ENCODE measurements at regions not wholly inside any gene's neighbourhood (a gene's known extent, or its start where the extent isn't known, plus 50 kb on each side); places are given as distances from the start of the nearest gene placed in this dataset.

DNA sequence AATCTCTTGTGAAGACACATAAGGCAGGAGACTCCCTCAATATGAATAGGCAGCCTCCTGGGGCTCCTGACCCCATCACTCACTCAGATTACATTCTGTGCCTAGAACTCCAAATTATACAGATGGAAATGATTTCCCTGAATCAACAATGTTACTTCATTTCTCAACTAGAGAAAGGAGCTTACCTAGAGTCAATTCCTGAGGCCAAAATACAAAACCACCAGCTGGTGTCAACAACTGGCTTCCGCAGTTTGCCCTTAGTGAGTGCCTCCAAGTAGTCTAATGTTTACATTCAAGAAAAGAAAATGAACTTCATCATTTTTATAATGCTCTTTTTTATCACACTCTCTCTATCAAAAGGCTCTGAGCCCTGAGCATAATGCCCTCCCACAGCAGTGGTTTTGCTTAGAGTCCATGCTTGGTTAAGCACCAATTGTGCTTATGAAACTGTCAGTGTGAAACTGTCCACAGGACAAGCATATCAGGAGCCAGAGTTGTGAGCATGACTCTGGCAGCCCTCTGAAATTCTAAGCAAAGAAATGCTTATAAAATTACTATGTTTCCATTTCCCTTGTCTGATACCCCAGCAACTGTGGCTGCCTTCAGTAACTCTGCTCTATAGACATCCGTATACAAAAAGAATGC lies 305.7 kb upstream of the PKDCC start:
- H3K4me3 ChIP-seq (replicated peaks in 1 of 2; ENCODE audit: low read depth in 2 of 2, low read length in 2 of 2): no peak overlapping the region
- TF ChIP-seq, protein P1, sequence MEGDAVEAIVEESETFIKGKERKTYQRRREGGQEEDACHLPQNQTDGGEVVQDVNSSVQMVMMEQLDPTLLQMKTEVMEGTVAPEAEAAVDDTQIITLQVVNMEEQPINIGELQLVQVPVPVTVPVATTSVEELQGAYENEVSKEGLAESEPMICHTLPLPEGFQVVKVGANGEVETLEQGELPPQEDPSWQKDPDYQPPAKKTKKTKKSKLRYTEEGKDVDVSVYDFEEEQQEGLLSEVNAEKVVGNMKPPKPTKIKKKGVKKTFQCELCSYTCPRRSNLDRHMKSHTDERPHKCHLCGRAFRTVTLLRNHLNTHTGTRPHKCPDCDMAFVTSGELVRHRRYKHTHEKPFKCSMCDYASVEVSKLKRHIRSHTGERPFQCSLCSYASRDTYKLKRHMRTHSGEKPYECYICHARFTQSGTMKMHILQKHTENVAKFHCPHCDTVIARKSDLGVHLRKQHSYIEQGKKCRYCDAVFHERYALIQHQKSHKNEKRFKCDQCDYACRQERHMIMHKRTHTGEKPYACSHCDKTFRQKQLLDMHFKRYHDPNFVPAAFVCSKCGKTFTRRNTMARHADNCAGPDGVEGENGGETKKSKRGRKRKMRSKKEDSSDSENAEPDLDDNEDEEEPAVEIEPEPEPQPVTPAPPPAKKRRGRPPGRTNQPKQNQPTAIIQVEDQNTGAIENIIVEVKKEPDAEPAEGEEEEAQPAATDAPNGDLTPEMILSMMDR (IDR thresholded peaks at IDR 0.05; ENCODE audit: low read depth, low read length): no peak
- DNase-seq (ENCODE audit: low read depth in 2 of 2): no peak

DNA sequence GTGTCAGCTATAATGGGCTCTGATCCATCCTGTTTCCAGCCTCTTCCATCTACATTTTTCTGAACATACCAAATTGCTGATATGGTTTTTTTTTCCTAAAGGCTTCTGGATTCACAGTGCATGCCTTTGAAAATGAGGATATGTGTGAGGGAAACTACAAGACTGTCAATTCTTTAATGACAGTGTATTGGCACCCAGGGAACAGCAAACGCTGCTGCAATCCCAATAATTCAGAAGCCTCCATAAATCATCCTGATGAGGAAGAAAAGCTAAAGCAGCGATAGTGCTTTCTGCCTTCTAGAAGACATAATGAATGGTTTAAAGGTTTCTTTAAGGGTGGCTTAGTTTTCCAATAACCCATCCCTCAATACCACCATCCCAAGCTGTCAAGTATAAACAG lies 304.5 kb upstream of the PKDCC start:
- TF ChIP-seq, protein P1 (IDR thresholded peaks at IDR 0.05; ENCODE audit: low read depth, low read length): no peak
- no peak overlapping the region for H3K4me3 ChIP-seq (replicated peaks in 1 of 2; ENCODE audit: low read depth in 2 of 2, low read length in 2 of 2)
- DNase-seq (ENCODE audit: low read depth in 2 of 2): no peak

DNA sequence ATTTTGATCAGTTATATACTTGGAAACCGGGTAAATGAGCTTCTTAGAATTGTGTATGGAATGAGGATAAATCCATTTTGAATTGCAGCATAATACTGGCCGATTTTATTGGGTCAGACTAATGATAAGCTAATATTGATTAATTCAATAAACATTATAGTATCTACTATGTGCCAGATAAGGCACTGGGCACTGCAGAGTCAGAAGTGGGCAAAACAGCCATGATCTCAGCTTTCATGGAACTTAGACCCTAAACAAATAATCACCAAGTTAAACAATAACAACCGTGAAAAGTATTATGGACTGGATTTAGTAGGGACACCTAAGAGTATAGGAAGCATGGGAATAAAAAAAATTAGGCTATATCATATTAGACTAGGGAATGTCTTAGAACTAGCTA lies 297.0 kb upstream of the PKDCC start:
- H3K4me3 ChIP-seq (replicated peaks in 1 of 2; ENCODE audit: low read depth in 2 of 2, low read length in 2 of 2): no peak overlapping the region
- TF ChIP-seq, protein P1 (IDR thresholded peaks at IDR 0.05; ENCODE audit: low read depth, low read length): no peak
- no peak for DNase-seq (ENCODE audit: low read depth in 2 of 2)

DNA sequence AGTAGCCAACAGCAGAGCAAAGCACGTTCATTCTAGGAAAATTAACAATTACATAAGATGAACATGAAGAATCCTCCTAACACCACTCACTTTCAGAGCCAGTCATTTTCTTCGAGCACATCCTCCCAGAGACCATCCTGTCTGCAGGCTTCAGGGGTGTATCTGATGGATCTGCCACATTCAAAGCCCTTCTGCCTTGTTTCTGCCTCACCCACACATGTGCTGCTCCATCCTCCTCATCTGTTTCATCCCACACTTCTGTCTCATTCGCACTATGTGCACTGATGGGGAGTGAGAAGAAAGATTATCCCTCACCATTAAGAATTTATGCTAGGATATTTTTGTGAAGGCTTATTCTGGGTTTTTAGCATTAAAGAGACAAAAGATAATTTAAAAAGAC lies 287.9 kb upstream of the PKDCC start:
- no peak for DNase-seq (ENCODE audit: low read depth in 2 of 2)
- H3K4me3 ChIP-seq (replicated peaks in 1 of 2; ENCODE audit: low read depth in 2 of 2, low read length in 2 of 2): no peak overlapping the region
- TF ChIP-seq, protein P1 (IDR thresholded peaks at IDR 0.05; ENCODE audit: low read depth, low read length): no peak

DNA sequence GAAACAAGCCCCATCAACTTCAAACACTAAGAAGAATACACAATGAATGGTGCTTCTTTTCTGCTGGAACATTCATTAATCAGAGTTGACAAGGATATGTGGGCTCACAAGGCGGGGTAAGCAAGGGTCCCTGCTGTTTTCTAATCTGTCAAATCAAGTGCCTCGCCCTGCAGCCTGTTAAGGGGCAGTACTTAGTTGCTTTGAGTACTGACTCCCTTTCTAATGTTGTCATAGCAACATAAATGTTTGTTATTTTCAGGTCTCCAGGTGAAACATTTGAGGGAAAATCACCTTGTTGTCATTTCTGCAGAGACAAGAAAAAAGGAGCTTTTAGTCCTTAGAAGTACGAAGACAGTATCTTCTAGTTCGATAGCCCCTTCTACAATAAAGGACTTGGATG lies 284.7 kb upstream of the PKDCC start:
- DNase-seq (ENCODE audit: low read depth in 2 of 2): no peak
- TF ChIP-seq, protein P1 (IDR thresholded peaks at IDR 0.05; ENCODE audit: low read depth, low read length): no peak
- H3K4me3 ChIP-seq (replicated peaks in 1 of 2; ENCODE audit: low read depth in 2 of 2, low read length in 2 of 2): no peak overlapping the region

DNA sequence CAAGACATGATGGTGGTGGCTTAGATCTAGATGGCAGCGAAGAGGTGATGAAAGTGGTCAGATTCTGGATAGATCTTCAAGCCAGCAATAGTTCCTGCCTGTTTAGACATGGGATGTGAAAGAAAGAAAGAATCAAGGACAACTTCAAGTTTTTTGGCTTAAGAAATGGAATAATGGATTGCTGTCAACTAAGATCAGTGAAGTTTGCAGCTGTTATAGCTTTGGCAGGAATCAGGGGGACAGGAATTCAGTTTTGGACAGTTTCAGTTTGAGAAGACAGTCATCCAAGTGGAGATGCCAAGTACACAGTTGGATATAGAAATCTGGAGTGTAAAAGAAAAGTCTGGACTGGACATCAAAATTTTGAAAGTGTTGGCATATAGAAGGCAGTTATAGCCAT lies 283.7 kb upstream of the PKDCC start:
- TF ChIP-seq, protein P1 (IDR thresholded peaks at IDR 0.05; ENCODE audit: low read depth, low read length): no peak
- DNase-seq (ENCODE audit: low read depth in 2 of 2): no peak
- H3K4me3 ChIP-seq (replicated peaks in 1 of 2; ENCODE audit: low read depth in 2 of 2, low read length in 2 of 2): no peak overlapping the region

DNA sequence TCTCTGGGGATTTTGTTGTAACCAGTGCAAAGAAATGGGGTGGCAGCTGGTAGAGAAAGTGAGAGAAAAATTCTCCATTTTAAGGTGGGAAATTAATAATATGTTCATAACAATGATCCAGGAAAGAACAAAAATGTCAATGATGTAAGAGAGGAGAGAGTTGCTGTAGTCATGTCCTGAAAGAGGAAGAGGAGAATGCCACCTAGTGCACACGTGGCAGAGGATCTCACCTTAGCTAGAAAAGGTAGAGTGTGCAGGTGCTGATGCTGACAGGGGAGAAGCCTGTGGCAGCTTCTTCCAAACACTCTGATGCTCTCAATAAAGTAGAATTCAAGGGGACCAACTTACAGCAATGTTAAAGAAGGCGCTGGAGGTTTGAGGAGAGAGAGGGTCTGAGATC lies 282.9 kb upstream of the PKDCC start:
- TF ChIP-seq, protein P1 (IDR thresholded peaks at IDR 0.05; ENCODE audit: low read depth, low read length): no peak
- DNase-seq (ENCODE audit: low read depth in 2 of 2): no peak
- no peak overlapping the region for H3K4me3 ChIP-seq (replicated peaks in 1 of 2; ENCODE audit: low read depth in 2 of 2, low read length in 2 of 2)

Measured in cardiac fibroblast (primary cell).